ENCODE measurements at regions not wholly inside any gene's neighbourhood (a gene's known extent, or its start where the extent isn't known, plus 50 kb on each side); places are given as distances from the start of the nearest gene placed in this dataset.

- TF ChIP-seq, protein P1, sequence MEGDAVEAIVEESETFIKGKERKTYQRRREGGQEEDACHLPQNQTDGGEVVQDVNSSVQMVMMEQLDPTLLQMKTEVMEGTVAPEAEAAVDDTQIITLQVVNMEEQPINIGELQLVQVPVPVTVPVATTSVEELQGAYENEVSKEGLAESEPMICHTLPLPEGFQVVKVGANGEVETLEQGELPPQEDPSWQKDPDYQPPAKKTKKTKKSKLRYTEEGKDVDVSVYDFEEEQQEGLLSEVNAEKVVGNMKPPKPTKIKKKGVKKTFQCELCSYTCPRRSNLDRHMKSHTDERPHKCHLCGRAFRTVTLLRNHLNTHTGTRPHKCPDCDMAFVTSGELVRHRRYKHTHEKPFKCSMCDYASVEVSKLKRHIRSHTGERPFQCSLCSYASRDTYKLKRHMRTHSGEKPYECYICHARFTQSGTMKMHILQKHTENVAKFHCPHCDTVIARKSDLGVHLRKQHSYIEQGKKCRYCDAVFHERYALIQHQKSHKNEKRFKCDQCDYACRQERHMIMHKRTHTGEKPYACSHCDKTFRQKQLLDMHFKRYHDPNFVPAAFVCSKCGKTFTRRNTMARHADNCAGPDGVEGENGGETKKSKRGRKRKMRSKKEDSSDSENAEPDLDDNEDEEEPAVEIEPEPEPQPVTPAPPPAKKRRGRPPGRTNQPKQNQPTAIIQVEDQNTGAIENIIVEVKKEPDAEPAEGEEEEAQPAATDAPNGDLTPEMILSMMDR (conservative IDR thresholded peaks at IDR 0.05; ENCODE audit: low read depth in 2 of 2) = no peak
- no peak for TF ChIP-seq EZH2phosphoT487 (IDR thresholded peaks at IDR 0.05; ENCODE audit: unreplicated experiment)
- no peak for TF ChIP-seq POLR2AphosphoS5 (IDR thresholded peaks at IDR 0.05; ENCODE audit: low read depth)
- TF ChIP-seq ETS1 (IDR thresholded peaks at IDR 0.05) = no peak
- no peak for TF ChIP-seq EZH2 (IDR thresholded peaks at IDR 0.05; ENCODE audit: low read depth, unreplicated experiment)
- TF ChIP-seq, protein P2, sequence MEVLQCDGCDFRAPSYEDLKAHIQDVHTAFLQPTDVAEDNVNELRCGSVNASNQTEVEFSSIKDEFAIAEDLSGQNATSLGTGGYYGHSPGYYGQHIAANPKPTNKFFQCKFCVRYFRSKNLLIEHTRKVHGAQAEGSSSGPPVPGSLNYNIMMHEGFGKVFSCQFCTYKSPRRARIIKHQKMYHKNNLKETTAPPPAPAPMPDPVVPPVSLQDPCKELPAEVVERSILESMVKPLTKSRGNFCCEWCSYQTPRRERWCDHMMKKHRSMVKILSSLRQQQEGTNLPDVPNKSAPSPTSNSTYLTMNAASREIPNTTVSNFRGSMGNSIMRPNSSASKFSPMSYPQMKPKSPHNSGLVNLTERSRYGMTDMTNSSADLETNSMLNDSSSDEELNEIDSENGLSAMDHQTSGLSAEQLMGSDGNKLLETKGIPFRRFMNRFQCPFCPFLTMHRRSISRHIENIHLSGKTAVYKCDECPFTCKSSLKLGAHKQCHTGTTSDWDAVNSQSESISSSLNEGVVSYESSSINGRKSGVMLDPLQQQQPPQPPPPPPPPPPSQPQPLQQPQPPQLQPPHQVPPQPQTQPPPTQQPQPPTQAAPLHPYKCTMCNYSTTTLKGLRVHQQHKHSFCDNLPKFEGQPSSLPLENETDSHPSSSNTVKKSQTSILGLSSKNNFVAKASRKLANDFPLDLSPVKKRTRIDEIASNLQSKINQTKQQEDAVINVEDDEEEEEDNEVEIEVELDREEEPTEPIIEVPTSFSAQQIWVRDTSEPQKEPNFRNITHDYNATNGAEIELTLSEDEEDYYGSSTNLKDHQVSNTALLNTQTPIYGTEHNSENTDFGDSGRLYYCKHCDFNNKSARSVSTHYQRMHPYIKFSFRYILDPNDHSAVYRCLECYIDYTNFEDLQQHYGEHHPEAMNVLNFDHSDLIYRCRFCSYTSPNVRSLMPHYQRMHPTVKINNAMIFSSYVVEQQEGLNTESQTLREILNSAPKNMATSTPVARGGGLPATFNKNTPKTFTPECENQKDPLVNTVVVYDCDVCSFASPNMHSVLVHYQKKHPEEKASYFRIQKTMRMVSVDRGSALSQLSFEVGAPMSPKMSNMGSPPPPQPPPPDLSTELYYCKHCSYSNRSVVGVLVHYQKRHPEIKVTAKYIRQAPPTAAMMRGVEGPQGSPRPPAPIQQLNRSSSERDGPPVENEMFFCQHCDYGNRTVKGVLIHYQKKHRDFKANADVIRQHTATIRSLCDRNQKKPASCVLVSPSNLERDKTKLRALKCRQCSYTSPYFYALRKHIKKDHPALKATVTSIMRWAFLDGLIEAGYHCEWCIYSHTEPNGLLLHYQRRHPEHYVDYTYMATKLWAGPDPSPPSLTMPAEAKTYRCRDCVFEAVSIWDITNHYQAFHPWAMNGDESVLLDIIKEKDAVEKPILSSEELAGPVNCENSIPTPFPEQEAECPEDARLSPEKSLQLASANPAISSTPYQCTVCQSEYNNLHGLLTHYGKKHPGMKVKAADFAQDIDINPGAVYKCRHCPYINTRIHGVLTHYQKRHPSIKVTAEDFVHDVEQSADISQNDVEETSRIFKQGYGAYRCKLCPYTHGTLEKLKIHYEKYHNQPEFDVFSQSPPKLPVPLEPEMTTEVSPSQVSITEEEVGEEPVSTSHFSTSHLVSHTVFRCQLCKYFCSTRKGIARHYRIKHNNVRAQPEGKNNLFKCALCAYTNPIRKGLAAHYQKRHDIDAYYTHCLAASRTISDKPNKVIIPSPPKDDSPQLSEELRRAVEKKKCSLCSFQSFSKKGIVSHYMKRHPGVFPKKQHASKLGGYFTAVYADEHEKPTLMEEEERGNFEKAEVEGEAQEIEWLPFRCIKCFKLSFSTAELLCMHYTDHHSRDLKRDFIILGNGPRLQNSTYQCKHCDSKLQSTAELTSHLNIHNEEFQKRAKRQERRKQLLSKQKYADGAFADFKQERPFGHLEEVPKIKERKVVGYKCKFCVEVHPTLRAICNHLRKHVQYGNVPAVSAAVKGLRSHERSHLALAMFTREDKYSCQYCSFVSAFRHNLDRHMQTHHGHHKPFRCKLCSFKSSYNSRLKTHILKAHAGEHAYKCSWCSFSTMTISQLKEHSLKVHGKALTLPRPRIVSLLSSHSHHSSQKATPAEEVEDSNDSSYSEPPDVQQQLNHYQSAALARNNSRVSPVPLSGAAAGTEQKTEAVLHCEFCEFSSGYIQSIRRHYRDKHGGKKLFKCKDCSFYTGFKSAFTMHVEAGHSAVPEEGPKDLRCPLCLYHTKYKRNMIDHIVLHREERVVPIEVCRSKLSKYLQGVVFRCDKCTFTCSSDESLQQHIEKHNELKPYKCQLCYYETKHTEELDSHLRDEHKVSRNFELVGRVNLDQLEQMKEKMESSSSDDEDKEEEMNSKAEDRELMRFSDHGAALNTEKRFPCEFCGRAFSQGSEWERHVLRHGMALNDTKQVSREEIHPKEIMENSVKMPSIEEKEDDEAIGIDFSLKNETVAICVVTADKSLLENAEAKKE (CRISPR knock-in tag; IDR thresholded peaks at IDR 0.05) = no peak
- TF ChIP-seq JUNB (IDR thresholded peaks at IDR 0.05; ENCODE audit: unreplicated experiment) = no peak
- TF ChIP-seq STAT1 (IDR thresholded peaks at IDR 0.05; ENCODE audit: unreplicated experiment) = no peak
Measured at GRCh38 chr4:57764856-57765255, 654.7 kb upstream of the IGFBP7 start.

All from GM23338 (cell line).